Dedifferentiated amniotic fluid mesenchymal stem cell (primary cell): ENCODE measurements at regions not wholly inside any gene's neighbourhood (a gene's known extent, or its start where the extent isn't known, plus 50 kb on each side); places are given as distances from the start of the nearest gene placed in this dataset.

Source experiments
- DNase-seq: peaks from one replicate; pipeline ENCODE4 v3.0.0-alpha.2; 2016; ENCODE audit errors: extremely low spot score

DNA sequence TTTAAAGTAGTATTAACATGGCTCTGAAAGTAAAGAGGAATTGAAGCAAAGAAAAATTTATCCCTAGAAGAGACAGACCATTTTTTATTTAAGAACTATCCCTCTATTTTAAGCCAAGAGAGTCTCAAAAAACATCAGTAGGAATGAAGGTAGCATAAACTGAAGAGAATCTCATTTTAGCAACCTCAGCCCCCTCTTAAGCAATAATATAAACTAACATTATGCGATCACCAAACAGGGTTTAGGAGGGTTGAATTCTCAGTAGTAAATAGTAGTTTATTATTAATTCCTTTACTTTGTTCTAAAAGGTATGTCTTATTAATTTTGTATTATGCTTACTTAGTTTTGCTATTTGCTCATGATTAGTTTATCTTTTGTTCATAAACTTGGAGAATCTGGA, 287.4 kb downstream of the CDK5RAP2 start:
- no peak for DNase-seq

DNA sequence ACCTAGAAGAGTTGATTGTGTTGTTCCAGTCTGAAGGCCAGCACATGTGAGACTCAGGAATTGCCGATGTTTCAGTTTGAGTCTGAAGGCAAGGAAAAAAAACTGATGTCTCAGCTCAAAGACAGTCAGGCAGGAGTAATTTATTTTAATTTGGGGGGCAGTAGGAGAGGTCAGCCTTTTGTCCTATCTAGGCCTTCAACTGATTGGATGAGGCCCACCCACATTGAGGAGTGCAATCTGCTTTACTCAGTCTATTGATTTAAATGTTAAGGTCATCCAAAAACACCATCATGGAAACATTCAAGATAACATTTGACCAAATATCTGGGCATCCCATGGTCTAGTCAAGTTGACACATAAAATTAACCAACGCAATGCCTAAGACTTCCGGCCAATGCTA, 288.9 kb downstream of the CDK5RAP2 start:
- DNase-seq: no peak

DNA sequence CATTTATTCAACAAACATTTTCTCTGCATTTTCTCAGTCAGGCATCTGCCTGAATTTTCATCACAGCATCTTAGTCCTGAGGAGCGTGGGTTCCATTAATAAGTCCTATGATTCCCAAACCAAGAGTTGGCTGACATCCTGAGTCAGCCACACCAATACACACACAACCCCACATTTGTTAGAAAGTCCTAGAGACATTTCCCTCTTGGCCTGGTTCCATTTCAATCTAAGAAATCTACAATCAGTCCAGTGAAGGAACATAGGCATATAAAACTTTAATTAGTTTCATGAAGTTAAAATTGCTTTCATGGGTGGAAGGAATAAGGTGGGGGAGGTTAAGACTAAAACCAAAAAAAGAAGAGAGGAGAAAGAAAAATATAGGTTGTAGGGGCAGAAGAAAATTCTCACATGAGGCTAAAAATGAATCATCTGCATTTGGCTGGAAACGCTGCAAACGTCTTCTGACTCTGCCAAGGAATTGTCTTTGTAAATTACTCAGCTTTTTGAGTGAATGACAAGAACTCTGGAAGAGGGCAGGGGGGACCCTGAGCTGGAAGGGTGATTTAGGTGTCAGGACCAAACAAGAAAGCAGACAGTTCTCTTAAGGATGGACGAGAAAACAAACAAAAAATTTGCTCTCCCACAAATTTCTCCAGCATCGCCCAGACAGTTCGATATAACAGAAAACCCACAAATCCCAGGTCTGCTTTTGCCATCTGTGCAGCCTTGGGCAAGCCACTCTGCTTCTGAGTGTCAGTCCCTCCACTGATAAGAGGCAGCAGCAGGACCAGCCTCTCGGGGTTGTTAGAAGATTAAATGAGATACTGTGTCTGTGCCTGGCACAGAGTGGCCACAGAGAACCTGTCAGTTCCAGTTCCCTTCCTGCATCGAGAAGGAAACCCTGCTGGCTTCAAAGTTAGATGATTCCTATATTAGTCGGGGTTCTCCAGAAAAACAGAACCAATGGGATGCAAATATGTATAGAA, 289.7 kb downstream of the CDK5RAP2 start:
- DNase-seq: peak; percentile 13

GRCh38 chr9:120289098-120289497, 290.9 kb downstream of the CDK5RAP2 start:
- peak; percentile 1 for DNase-seq

- DNase-seq: no peak
Measured at GRCh38 chr9:120286530-120286929, 293.4 kb downstream of the CDK5RAP2 start.

DNA sequence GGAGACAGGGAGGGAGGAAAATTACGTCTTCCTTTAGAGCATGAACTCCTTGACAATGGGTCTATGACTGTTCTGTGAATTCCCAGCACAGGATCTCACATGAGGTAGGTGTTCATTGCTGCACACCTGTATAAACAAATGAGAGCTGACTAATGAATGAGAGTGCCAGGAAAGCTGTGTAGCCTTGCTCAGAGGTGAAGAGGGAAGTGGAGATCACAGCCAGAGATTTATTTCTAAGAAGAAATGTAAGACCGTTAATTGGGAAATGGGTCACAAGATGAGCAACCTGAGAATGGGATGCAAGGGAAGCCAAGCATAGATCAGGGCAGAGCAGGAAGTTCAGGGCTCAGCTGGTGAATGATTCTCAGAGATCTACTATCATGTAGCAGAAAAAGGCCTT, 295.1 kb downstream of the CDK5RAP2 start:
- no peak for DNase-seq

- no peak for DNase-seq
Measured at GRCh38 chr9:120281665-120282064, 298.3 kb downstream of the CDK5RAP2 start.

- no peak for DNase-seq
Measured at GRCh38 chr9:120267929-120268328, 312.0 kb downstream of the CDK5RAP2 start.

GRCh38 chr9:120265791-120266190, 314.2 kb downstream of the CDK5RAP2 start:
- no peak for DNase-seq

GRCh38 chr9:120264528-120264927, 315.4 kb downstream of the CDK5RAP2 start:
- DNase-seq: no peak

GRCh38 chr9:120263836-120264235, 316.1 kb downstream of the CDK5RAP2 start:
- DNase-seq: no peak

GRCh38 chr9:120261419-120261818, 318.5 kb downstream of the CDK5RAP2 start:
- no peak for DNase-seq

GRCh38 chr9:120259100-120259499, 320.9 kb downstream of the CDK5RAP2 start:
- no peak for DNase-seq

DNA sequence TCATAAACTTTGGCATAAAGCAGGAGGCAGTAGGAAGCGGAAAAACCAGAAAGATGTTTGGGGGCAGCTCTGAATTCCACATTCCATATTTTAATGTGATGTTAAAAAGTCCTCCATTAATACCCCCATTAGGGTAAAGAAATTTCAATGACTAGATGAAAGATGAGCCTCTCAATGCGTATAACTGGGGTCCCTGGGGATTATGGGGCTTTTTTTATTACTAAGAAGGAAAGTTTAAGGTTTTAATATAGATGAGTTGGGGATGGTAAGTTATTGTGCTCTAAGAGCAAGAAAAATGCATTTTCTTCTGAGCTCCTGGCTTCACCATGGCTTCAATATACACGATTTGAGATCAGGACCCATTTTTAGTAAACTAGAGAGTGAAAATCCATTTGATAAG, 321.9 kb downstream of the CDK5RAP2 start:
- no peak for DNase-seq

DNA sequence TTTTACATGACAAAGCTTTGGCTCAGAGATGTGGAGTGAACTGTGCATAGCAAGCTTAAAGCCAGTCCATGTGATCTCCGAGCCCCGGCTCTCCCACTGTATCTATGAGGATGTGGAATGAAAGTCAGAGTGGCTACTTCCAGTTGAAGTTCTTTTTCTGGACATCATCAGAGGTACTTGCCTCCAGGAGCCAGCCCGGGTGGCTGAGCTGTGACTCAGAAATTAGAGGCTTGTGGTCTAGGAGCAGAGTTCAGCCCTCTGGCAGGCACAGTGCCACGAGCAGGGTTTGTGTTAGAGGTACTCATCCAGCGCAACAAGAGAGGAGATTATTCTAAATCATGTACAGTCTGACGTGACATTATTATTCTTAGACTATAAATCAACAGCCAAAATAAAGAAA, 322.5 kb downstream of the CDK5RAP2 start:
- DNase-seq: no peak

DNA sequence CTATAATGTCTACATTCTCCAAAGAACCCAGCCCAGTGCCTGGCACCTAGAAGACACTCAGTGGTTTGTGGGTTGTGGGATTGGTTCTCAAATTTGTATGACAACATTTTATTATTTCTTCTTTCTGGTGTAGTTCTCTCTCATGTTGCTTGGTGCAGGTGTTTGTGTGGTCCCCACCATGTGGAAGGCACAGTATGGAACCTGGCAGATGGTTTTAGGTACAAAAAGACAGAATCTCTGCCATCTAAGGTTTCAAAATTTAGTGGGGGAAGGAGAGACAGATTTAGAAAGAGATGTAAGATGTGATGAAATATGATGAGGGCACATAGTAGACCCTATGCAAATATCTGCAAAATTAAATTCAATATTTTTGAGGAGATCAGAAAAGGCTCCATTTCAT, 323.8 kb downstream of the CDK5RAP2 start:
- no peak for DNase-seq

GRCh38 chr9:120252248-120252647, 327.7 kb downstream of the CDK5RAP2 start:
- no peak for DNase-seq

GRCh38 chr9:120242116-120242811, 337.7 kb downstream of the CDK5RAP2 start:
- DNase-seq: no peak

- no peak for DNase-seq
Measured at GRCh38 chr9:120236596-120236995, 343.4 kb downstream of the CDK5RAP2 start.

GRCh38 chr9:120235081-120235480, 344.9 kb downstream of the CDK5RAP2 start:
- DNase-seq: no peak

- no peak for DNase-seq
Measured at GRCh38 chr9:120230227-120230626, 349.7 kb downstream of the CDK5RAP2 start.

GRCh38 chr9:120221844-120222243, 358.1 kb downstream of the CDK5RAP2 start:
- no peak for DNase-seq

DNA sequence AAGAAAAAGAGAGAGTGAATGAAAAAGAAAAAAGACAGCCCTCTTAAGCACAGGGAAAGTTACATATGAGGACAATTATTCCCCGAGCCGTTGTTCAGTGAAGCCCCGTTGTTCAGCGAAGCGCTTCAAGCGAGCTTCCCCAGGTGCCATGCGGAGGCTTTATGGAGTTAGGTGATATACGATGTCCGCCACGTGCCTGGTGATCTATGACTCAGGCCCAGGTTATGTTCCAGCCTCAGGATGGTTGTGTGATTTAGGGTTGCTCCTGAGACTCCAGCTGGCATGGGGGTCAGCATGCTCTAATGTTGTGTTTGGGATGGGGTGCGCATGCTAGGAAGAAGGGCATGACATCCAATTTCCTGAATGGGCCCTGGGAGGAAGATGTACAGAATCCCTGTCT, 365.6 kb downstream of the CDK5RAP2 start:
- DNase-seq: no peak
